ENCODE measurements at regions not wholly inside any gene's neighbourhood (a gene's known extent, or its start where the extent isn't known, plus 50 kb on each side); places are given as distances from the start of the nearest gene placed in this dataset.
"Not testable (repeated sequence)": the region's sequence is repeated elsewhere in the genome, so short reads cannot be mapped to it uniquely, and the experiment has no call there.

GRCh38 chr2:75290600-75291150 is 91.4 kb upstream of the TACR1 start:
- no peak for TF ChIP-seq ZNF274 (IDR thresholded peaks at IDR 0.05; ENCODE audit: low read depth, low read length)
- no peak overlapping the region for H3K4me3 ChIP-seq (ENCODE audit: low read length)

- TF ChIP-seq ZNF274 (IDR thresholded peaks at IDR 0.05; ENCODE audit: low read depth, low read length) = no peak
Measured at GRCh38 chr2:75289771-75290170, 90.5 kb upstream of the TACR1 start.

DNA sequence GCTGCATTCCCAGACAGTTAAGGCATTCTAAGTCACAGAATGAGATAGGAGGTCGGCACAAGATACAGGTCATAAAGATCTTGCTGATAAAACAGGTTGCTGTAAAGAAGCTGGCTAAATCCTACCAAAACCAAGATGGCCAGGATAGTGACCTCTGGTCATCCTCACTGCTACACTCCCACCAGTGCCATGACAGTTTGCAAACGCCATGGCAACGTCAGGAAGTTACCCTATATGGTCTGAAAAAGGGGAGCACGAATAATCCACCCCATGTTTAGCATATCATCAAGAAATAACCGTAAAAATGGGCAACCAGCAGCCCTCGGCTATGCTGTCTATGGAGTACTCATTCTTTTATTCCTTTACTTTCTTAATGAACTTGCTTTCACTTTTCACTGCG is 89.9 kb upstream of the TACR1 start:
- H3K4me3 ChIP-seq (ENCODE audit: low read length) = not testable (repeated sequence)

More at GRCh38 chr2:75289771-75290170, 90.5 kb upstream of the TACR1 start:
- H3K4me3 ChIP-seq (ENCODE audit: low read length) = no peak overlapping the region

DNA sequence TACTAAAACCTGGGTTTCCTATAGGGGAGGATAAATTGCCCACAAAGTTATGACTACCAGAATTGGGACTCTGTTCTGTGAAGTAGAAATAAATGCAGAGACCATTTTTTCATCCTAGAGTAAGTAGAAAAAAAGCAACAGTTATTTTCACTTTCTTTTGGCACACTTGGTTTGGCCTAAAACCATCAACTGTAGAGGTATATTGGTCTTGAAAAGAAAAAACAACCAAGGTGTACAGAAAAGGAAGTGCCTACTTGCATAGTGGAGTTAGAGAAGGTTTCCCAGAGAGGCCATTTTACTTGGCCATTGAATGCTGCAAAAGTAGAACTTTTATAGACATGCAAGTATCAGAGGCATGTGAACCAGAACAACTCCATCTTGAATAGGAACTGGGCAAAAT is 89.4 kb upstream of the TACR1 start:
- no peak overlapping the region for H3K4me3 ChIP-seq (ENCODE audit: low read length)
- TF ChIP-seq ZNF274 (IDR thresholded peaks at IDR 0.05; ENCODE audit: low read depth, low read length) = no peak

DNA sequence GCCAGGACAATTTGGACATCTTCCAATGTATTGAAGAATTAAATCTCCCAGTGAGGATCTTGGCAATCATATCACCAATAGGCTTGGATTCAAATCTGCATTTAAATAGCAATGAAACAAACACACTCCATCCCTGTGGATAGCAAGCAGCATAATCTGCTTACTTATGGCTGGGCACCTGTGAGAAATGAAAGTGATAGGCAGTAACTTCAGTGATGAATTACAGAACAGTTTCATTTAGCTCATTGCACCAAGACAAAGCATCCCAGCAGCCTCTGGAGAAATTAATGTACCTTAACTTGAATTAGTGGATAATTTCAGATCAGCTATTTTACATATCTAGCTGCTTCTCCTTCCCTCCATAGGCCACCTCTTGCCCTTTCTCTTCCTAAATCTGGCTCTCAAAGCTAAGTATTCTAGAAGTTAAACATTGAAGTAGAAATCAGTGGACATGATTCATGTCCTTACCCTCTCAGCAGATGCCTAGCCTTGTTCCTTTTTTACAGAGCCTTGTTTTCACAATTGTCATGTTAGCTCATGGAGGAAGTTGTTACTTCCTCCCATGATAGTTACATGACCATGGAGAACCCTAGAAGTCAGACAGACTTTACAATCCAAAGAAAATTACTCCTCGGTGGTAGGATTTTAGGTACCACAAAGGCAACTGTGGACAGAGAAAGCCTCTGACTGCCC is 88.5 kb upstream of the TACR1 start:
- no peak overlapping the region for H3K4me3 ChIP-seq (ENCODE audit: low read length)
- TF ChIP-seq ZNF274 (IDR thresholded peaks at IDR 0.05; ENCODE audit: low read depth, low read length) = no peak

GRCh38 chr2:75284345-75284744 is 85.0 kb upstream of the TACR1 start:
- no peak for TF ChIP-seq ZNF274 (IDR thresholded peaks at IDR 0.05; ENCODE audit: low read depth, low read length)
- H3K4me3 ChIP-seq (ENCODE audit: low read length) = no peak overlapping the region

DNA sequence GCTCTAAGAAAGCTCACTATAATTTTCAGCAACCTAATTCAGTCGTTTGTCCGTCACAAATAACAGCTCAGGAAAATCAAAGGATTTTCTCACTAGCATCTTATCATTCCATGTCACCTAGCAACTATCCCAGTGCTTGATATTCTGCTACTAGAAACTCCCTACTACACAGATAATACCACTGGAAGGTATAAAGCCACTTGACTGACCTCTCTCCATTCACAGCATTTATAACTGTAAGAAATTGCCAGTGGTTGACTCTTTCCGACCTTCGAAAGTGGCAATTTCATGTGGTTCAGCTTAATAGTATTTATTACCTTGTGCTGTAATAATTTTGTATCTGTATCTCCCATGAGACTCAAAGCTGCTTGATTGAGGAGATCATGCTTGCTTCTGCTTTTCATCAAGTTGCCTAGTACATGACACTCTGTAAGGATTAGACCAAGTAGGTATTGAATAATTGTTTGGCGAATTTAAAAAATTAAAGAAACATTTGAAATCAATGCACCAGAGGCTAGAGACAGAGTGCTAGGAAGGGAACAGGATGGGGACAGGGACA is 79.6 kb upstream of the TACR1 start:
- no peak for TF ChIP-seq ZNF274 (IDR thresholded peaks at IDR 0.05; ENCODE audit: low read depth, low read length)
- H3K4me3 ChIP-seq (ENCODE audit: low read length) = no peak overlapping the region

DNA sequence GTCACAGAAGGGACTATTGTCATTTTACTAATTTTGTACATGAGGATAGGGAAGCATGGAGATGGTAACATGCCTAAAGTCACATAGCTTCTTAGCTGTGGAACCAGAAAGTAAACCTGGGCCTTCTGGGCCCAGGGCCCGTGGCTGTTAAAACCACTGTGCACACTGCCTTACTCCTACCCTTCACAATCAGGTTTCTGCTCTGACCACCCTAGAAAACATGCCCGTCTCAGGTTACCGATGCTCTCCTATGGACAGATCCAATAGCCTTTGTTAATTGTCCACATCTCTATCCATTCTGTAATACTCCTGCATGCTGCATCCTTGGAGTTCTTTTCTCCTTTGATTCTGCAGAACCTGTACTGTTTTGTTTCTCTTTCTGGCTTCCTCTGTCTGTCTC is 79.0 kb upstream of the TACR1 start:
- no peak overlapping the region for H3K4me3 ChIP-seq (ENCODE audit: low read length)
- no peak for TF ChIP-seq ZNF274 (IDR thresholded peaks at IDR 0.05; ENCODE audit: low read depth, low read length)

DNA sequence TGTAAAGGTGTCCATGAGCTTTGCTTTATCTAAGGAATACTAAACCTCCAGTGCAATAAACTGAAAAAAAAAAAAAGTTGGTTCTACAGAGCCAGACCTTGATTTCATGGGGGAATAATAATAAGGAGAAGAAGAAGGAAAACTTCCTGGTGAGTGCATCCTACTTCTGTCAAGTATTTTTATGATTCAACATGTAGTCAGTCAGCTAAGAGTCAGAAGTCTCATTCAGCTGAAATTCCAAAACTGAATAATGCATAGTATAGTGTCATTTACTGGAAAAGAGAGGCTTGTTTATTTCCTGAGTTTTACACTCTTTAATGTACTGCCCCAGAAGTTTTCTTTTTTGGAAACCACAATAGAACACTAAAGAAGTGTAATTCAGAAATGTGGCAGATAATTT is 77.8 kb upstream of the TACR1 start:
- H3K4me3 ChIP-seq (ENCODE audit: low read length) = no peak overlapping the region

GRCh38 chr2:75276093-75277029 is 77.0 kb upstream of the TACR1 start:
- TF ChIP-seq ZNF274 (IDR thresholded peaks at IDR 0.05; ENCODE audit: low read depth, low read length) = no peak
- H3K4me3 ChIP-seq (ENCODE audit: low read length) = no peak overlapping the region

More for the DNA sequence above, 77.8 kb upstream of the TACR1 start:
- no peak for TF ChIP-seq ZNF274 (IDR thresholded peaks at IDR 0.05; ENCODE audit: low read depth, low read length)

DNA sequence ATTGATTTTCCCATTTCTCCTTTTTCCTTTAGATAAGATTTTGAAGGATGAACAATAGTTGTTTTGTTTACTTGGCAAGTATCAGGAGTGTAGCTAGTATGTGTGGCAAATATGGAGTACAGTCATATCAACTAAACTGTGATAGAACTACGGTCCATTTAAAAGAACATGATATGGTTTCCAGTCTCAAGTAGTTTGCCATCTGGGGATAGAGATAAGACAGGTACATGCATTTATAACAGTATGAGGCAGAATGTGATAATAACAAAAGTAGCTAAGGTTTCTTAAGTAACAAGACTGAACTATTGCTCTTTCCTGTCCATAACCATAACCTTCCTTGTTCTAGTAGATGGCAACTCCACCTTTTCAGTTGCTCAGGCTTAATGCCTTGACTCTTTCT is 75.6 kb upstream of the TACR1 start:
- no peak for TF ChIP-seq ZNF274 (IDR thresholded peaks at IDR 0.05; ENCODE audit: low read depth, low read length)
- no peak overlapping the region for H3K4me3 ChIP-seq (ENCODE audit: low read length)

DNA sequence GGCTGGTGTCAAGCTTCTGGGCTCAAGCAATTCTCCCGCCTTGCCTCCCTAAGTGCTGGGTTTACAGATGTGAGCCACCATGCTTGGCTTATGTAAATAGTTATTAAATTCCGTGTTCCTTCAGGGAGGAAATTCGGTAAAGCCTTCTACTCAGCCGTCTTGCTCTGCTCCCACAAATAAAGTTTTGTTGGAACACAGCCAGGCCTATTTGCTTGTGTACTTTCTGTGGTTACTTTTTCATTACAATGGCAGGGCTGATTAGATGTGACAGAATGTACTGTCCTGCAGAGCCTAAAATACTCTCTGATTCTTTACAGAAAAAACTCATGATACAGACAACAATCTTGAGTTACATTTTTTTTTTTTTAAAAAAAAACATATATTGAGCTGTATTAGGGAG is 68.8 kb upstream of the TACR1 start:
- TF ChIP-seq ZNF274 (IDR thresholded peaks at IDR 0.05; ENCODE audit: low read depth, low read length) = no peak
- H3K4me3 ChIP-seq (ENCODE audit: low read length) = no peak overlapping the region

DNA sequence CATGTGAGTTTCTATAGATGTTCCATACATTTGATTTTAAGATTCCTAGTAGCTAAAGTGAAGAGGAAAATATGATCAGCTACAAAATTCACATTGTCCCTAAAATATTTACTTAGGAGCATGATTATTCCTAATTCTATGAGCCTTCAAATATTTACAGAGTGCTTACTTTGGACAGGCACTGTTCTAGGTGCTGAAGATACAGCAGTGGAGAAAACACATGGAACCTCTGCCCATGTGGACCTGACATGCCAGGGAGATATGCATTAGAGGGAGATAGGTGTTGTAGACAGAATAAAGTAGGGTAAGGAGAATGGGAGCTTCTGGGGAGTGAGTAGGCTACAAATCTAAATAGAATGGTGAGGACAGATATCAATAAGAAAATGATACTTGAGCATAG is 62.6 kb upstream of the TACR1 start:
- no peak for TF ChIP-seq ZNF274 (IDR thresholded peaks at IDR 0.05; ENCODE audit: low read depth, low read length)
- no peak overlapping the region for H3K4me3 ChIP-seq (ENCODE audit: low read length)

- H3K4me3 ChIP-seq (ENCODE audit: low read length) = no peak overlapping the region
- TF ChIP-seq ZNF274 (IDR thresholded peaks at IDR 0.05; ENCODE audit: low read depth, low read length) = no peak
Measured at GRCh38 chr2:75260946-75261345, 61.6 kb upstream of the TACR1 start.

GRCh38 chr2:75258620-75259019 is 59.3 kb upstream of the TACR1 start:
- no peak overlapping the region for H3K4me3 ChIP-seq (ENCODE audit: low read length)
- TF ChIP-seq ZNF274 (IDR thresholded peaks at IDR 0.05; ENCODE audit: low read depth, low read length) = no peak
